Hematopoietic multipotent progenitor cell treated with erythropoietin and hydrocortisone succinate and interleukin-3 and kit ligand, for 6 days (in vitro differentiated cells): ENCODE measurements at regions not wholly inside any gene's neighbourhood (a gene's known extent, or its start where the extent isn't known, plus 50 kb on each side); places are given as distances from the start of the nearest gene placed in this dataset.

Experiments used
- DNase-seq: peaks from one replicate; pipeline ENCODE4 v3.0.0-alpha.2; 2015

GRCh38 chr5:12316812-12317211 lies 412.6 kb upstream of the CTNND2 start:
- no peak for DNase-seq

GRCh38 chr5:12315461-12315860 lies 411.2 kb upstream of the CTNND2 start:
- no peak for DNase-seq

GRCh38 chr5:12313602-12314001 lies 409.4 kb upstream of the CTNND2 start:
- DNase-seq = no peak

GRCh38 chr5:12312343-12312742 lies 408.1 kb upstream of the CTNND2 start:
- DNase-seq = no peak

- no peak for DNase-seq
Measured at GRCh38 chr5:12294151-12294550, 389.9 kb upstream of the CTNND2 start.

- peak; percentile 54 for DNase-seq
Measured at GRCh38 chr5:12292610-12293204, 388.5 kb upstream of the CTNND2 start.

- no peak for DNase-seq
Measured at GRCh38 chr5:12284604-12285003, 380.4 kb upstream of the CTNND2 start.

- no peak for DNase-seq
Measured at GRCh38 chr5:12277504-12278192, 373.4 kb upstream of the CTNND2 start.

GRCh38 chr5:12274236-12274635 lies 370.0 kb upstream of the CTNND2 start:
- DNase-seq = no peak

GRCh38 chr5:12272389-12272788 lies 368.1 kb upstream of the CTNND2 start:
- no peak for DNase-seq

GRCh38 chr5:12270914-12271313 lies 366.7 kb upstream of the CTNND2 start:
- DNase-seq = no peak

GRCh38 chr5:12269164-12269563 lies 364.9 kb upstream of the CTNND2 start:
- DNase-seq = no peak

GRCh38 chr5:12258549-12258948 lies 354.3 kb upstream of the CTNND2 start:
- no peak for DNase-seq

GRCh38 chr5:12250454-12250853 lies 346.2 kb upstream of the CTNND2 start:
- DNase-seq = no peak

GRCh38 chr5:12248831-12249230 lies 344.6 kb upstream of the CTNND2 start:
- no peak for DNase-seq

- no peak for DNase-seq
Measured at GRCh38 chr5:12246036-12246435, 341.8 kb upstream of the CTNND2 start.

GRCh38 chr5:12245429-12245828 lies 341.2 kb upstream of the CTNND2 start:
- no peak for DNase-seq

- DNase-seq = no peak
Measured at GRCh38 chr5:12242950-12243888, 339.0 kb upstream of the CTNND2 start.

GRCh38 chr5:12237837-12238575 lies 333.8 kb upstream of the CTNND2 start:
- no peak for DNase-seq

- DNase-seq = no peak
Measured at GRCh38 chr5:12230659-12231058, 326.4 kb upstream of the CTNND2 start.

GRCh38 chr5:12217039-12217438 lies 312.8 kb upstream of the CTNND2 start:
- no peak for DNase-seq

- DNase-seq = no peak
Measured at GRCh38 chr5:12214267-12215015, 310.2 kb upstream of the CTNND2 start.
